ENCODE measurements at regions not wholly inside any gene's neighbourhood (a gene's known extent, or its start where the extent isn't known, plus 50 kb on each side); places are given as distances from the start of the nearest gene placed in this dataset.

DNA sequence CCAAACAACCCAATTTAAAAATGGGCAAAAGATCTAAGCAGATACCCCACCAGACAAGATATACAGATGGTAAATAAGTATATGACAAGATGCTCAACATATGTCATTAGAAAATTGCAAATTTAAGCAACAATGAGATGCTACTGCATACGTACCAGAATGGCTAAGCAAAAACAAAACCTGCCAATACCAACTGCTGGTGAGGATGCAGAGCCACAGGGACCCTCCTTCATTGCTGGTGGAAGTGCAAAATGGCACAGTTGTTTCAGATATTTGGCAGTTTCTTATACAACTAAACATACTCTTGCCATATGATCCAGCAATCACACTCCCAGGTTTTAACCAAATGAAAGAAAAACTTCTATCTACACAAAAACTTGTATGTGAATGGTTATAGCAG, 178.9 kb downstream of the BARX1 start:
- TF ChIP-seq PPARA (CRISPR knock-in tag; IDR thresholded peaks at IDR 0.05; ENCODE audit: borderline replicate concordance) (no peak), ZNF70 (CRISPR knock-in tag; IDR thresholded peaks at IDR 0.05) (no peak), GLIS3 (CRISPR knock-in tag; IDR thresholded peaks at IDR 0.05) (no peak), RARB (CRISPR knock-in tag; IDR thresholded peaks at IDR 0.05) (no peak), TCF4 (CRISPR knock-in tag; IDR thresholded peaks at IDR 0.05; ENCODE audit: borderline replicate concordance) (no peak), TOX (CRISPR knock-in tag; IDR thresholded peaks at IDR 0.05; ENCODE audit: borderline replicate concordance) (no peak), ISL1 (CRISPR knock-in tag; IDR thresholded peaks at IDR 0.05) (no peak), ZNF565 (CRISPR knock-in tag; conservative IDR thresholded peaks at IDR 0.05; ENCODE audit: low read depth) (no peak), OSR1 (CRISPR knock-in tag; IDR thresholded peaks at IDR 0.05) (no peak), SNAI2 (CRISPR knock-in tag; IDR thresholded peaks at IDR 0.05) (no peak), ZNF8 (CRISPR knock-in tag; IDR thresholded peaks at IDR 0.05) (no peak), TSHZ2 (CRISPR knock-in tag; IDR thresholded peaks at IDR 0.05) (no peak), CSDC2 (CRISPR knock-in tag; IDR thresholded peaks at IDR 0.05) (no peak)
- TF ChIP-seq, protein P1, sequence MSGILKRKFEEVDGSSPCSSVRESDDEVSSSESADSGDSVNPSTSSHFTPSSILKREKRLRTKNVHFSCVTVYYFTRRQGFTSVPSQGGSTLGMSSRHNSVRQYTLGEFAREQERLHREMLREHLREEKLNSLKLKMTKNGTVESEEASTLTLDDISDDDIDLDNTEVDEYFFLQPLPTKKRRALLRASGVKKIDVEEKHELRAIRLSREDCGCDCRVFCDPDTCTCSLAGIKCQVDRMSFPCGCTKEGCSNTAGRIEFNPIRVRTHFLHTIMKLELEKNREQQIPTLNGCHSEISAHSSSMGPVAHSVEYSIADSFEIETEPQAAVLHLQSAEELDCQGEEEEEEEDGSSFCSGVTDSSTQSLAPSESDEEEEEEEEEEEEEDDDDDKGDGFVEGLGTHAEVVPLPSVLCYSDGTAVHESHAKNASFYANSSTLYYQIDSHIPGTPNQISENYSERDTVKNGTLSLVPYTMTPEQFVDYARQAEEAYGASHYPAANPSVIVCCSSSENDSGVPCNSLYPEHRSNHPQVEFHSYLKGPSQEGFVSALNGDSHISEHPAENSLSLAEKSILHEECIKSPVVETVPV (CRISPR knock-in tag; IDR thresholded peaks at IDR 0.05) = no peak
- TF ChIP-seq, protein P2, sequence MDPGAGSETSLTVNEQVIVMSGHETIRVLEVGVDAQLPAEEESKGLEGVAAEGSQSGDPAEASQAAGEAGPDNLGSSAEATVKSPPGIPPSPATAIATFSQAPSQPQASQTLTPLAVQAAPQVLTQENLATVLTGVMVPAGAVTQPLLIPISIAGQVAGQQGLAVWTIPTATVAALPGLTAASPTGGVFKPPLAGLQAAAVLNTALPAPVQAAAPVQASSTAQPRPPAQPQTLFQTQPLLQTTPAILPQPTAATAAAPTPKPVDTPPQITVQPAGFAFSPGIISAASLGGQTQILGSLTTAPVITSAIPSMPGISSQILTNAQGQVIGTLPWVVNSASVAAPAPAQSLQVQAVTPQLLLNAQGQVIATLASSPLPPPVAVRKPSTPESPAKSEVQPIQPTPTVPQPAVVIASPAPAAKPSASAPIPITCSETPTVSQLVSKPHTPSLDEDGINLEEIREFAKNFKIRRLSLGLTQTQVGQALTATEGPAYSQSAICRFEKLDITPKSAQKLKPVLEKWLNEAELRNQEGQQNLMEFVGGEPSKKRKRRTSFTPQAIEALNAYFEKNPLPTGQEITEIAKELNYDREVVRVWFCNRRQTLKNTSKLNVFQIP (CRISPR knock-in tag; IDR thresholded peaks at IDR 0.05; ENCODE audit: borderline replicate concordance, low read depth) = no peak
- no peak for ATAC-seq

GRCh38 chr9:93774331-93775102, 180.6 kb downstream of the BARX1 start:
- no peak for ATAC-seq
- no peak for TF ChIP-seq CSDC2 (CRISPR knock-in tag; IDR thresholded peaks at IDR 0.05)
- no peak for TF ChIP-seq ZNF8 (CRISPR knock-in tag; IDR thresholded peaks at IDR 0.05)
- TF ChIP-seq TSHZ2 (CRISPR knock-in tag; IDR thresholded peaks at IDR 0.05) = no peak
- TF ChIP-seq OSR1 (CRISPR knock-in tag; IDR thresholded peaks at IDR 0.05) = no peak

DNA sequence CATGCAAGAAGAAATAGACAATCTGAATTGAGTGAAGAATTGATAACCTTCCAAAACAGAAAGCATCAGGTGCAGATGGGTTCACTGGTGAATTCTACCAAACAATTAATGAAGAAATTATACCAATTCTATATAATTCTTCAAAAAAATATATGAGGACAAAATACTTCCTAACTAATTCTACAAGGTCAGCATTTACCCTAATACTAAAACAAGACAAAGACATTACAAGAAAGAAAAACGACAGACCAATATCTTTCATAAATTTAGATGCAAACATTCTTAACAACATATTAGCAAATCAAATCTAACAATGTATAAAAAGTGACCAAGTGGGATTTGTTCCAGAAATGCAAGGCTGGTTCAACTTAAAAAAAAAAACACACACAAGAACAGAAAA, 183.9 kb downstream of the BARX1 start:
- TF ChIP-seq, protein P3, sequence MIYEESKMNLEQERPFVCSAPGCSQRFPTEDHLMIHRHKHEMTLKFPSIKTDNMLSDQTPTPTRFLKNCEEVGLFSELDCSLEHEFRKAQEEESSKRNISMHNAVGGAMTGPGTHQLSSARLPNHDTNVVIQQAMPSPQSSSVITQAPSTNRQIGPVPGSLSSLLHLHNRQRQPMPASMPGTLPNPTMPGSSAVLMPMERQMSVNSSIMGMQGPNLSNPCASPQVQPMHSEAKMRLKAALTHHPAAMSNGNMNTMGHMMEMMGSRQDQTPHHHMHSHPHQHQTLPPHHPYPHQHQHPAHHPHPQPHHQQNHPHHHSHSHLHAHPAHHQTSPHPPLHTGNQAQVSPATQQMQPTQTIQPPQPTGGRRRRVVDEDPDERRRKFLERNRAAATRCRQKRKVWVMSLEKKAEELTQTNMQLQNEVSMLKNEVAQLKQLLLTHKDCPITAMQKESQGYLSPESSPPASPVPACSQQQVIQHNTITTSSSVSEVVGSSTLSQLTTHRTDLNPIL (CRISPR knock-in tag; IDR thresholded peaks at IDR 0.05; ENCODE audit: low read depth) = no peak
- TF ChIP-seq RARB (CRISPR knock-in tag; IDR thresholded peaks at IDR 0.05) = no peak
- no peak for TF ChIP-seq TCF4 (CRISPR knock-in tag; IDR thresholded peaks at IDR 0.05; ENCODE audit: borderline replicate concordance)
- TF ChIP-seq, protein P2 (CRISPR knock-in tag; IDR thresholded peaks at IDR 0.05; ENCODE audit: borderline replicate concordance, low read depth) = no peak
- no peak for TF ChIP-seq GLIS3 (CRISPR knock-in tag; IDR thresholded peaks at IDR 0.05)
- TF ChIP-seq SNAI2 (CRISPR knock-in tag; IDR thresholded peaks at IDR 0.05) = no peak
- no peak for TF ChIP-seq ZC3H10 (CRISPR knock-in tag; IDR thresholded peaks at IDR 0.05)
- TF ChIP-seq CSDC2 (CRISPR knock-in tag; IDR thresholded peaks at IDR 0.05) = no peak
- no peak for TF ChIP-seq PPARA (CRISPR knock-in tag; IDR thresholded peaks at IDR 0.05; ENCODE audit: borderline replicate concordance)
- no peak for TF ChIP-seq ARNTL (CRISPR knock-in tag; IDR thresholded peaks at IDR 0.05; ENCODE audit: borderline replicate concordance, low read depth)
- no peak for TF ChIP-seq ZNF565 (CRISPR knock-in tag; conservative IDR thresholded peaks at IDR 0.05; ENCODE audit: low read depth)
- TF ChIP-seq ZNF70 (CRISPR knock-in tag; IDR thresholded peaks at IDR 0.05) = no peak
- no peak for TF ChIP-seq ZNF8 (CRISPR knock-in tag; IDR thresholded peaks at IDR 0.05)
- TF ChIP-seq, protein P1 (CRISPR knock-in tag; IDR thresholded peaks at IDR 0.05) = no peak
- TF ChIP-seq ISL1 (CRISPR knock-in tag; IDR thresholded peaks at IDR 0.05) = no peak
- TF ChIP-seq ESRRG (CRISPR knock-in tag; IDR thresholded peaks at IDR 0.05) = no peak
- no peak for ATAC-seq
